ENCODE measurements at regions not wholly inside any gene's neighbourhood (a gene's known extent, or its start where the extent isn't known, plus 50 kb on each side); places are given as distances from the start of the nearest gene placed in this dataset.
"Not testable (repeated sequence)": the region's sequence is repeated elsewhere in the genome, so short reads cannot be mapped to it uniquely, and the experiment has no call there.

DNA sequence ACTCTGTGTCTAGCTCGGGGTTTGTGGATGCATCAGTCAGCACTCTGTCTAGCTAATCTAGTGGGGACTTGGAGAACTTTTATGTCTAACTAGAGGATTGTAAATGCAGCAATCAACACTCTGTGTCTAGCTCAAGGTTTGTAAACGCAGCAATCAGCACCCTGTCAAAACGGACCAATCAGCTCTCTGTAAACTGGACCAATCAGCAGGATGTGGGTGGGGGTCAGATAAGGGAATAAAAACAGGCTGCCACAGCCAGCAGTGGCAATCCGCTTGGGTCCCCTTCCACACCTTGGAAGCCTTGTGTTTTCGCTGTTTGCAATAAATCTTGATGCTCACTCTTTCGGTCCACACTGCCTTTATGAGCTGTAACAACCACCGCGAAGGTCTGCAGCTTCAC lies 920.7 kb upstream of the FOXG1 start:
- Histone ChIP-seq H3K27ac (ENCODE audit: low read depth) (no peak overlapping the region), H3K4me1 (ENCODE audit: insufficient read depth) (no peaks in the 10 kb centered on the region), H3K4me3 (ENCODE audit: low read depth, low read length) (no peak overlapping the region), H3K36me3 (ENCODE audit: insufficient read depth) (no peaks in the 10 kb centered on the region)
- no peak for DNase-seq (ENCODE audit: extremely low spot score)
- 74% methylated on average over 8 of the region's 8 CpGs for WGBS

- not testable (repeated sequence) for H3K4me1 ChIP-seq (ENCODE audit: insufficient read depth); H3K27ac ChIP-seq (ENCODE audit: low read depth); DNase-seq (ENCODE audit: extremely low spot score); H3K4me3 ChIP-seq (ENCODE audit: low read depth, low read length); H3K36me3 ChIP-seq (ENCODE audit: insufficient read depth)
- WGBS: 94% methylated on average over 1 of the region's 1 CpG
These were observed 919.1 kb upstream of the FOXG1 start for GRCh38 chr14:27847480-27847879.

GRCh38 chr14:27849193-27849592 lies 917.4 kb upstream of the FOXG1 start:
- not testable (repeated sequence) for H3K36me3 ChIP-seq (ENCODE audit: insufficient read depth); H3K27ac ChIP-seq (ENCODE audit: low read depth); H3K4me1 ChIP-seq (ENCODE audit: insufficient read depth); DNase-seq (ENCODE audit: extremely low spot score); H3K4me3 ChIP-seq (ENCODE audit: low read depth, low read length)

GRCh38 chr14:27862684-27863083 lies 903.9 kb upstream of the FOXG1 start:
- no peak for DNase-seq (ENCODE audit: extremely low spot score)
- H3K27ac ChIP-seq (ENCODE audit: low read depth): no peak overlapping the region
- no peaks in the 10 kb centered on the region for H3K36me3 ChIP-seq (ENCODE audit: insufficient read depth)

GRCh38 chr14:27863166-27863565 lies 903.4 kb upstream of the FOXG1 start:
- Histone ChIP-seq H3K4me1 (ENCODE audit: insufficient read depth) (no peaks in the 10 kb centered on the region), H3K27ac (ENCODE audit: low read depth) (no peak overlapping the region), H3K4me3 (ENCODE audit: low read depth, low read length) (no peak overlapping the region), H3K36me3 (ENCODE audit: insufficient read depth) (no peaks in the 10 kb centered on the region)
- WGBS: 79% methylated on average over 8 of the region's 8 CpGs
- no peak for DNase-seq (ENCODE audit: extremely low spot score)

More at GRCh38 chr14:27862684-27863083, 903.9 kb upstream of the FOXG1 start:
- 74% methylated on average over 2 of the region's 2 CpGs for WGBS
- H3K4me3 ChIP-seq (ENCODE audit: low read depth, low read length): no peak overlapping the region
- no peaks in the 10 kb centered on the region for H3K4me1 ChIP-seq (ENCODE audit: insufficient read depth)

- Histone ChIP-seq H3K4me3 (ENCODE audit: low read depth, low read length) (no peak overlapping the region), H3K27ac (ENCODE audit: low read depth) (no peak overlapping the region), H3K36me3 (ENCODE audit: insufficient read depth) (no peaks in the 10 kb centered on the region), H3K4me1 (ENCODE audit: insufficient read depth) (no peaks in the 10 kb centered on the region)
- DNase-seq (ENCODE audit: extremely low spot score): no peak
These were observed 885.5 kb upstream of the FOXG1 start for GRCh38 chr14:27881063-27881462.

- Histone ChIP-seq H3K27ac (ENCODE audit: low read depth) (no peak overlapping the region), H3K4me1 (ENCODE audit: insufficient read depth) (no peaks in the 10 kb centered on the region), H3K36me3 (ENCODE audit: insufficient read depth) (no peaks in the 10 kb centered on the region), H3K4me3 (ENCODE audit: low read depth, low read length) (no peak overlapping the region)
- WGBS: 56% methylated on average over 4 of the region's 4 CpGs
- DNase-seq (ENCODE audit: extremely low spot score): no peak
These were observed 884.9 kb upstream of the FOXG1 start for GRCh38 chr14:27881646-27882045.

- no peak for DNase-seq (ENCODE audit: extremely low spot score)
- Histone ChIP-seq H3K4me1 (ENCODE audit: insufficient read depth) (no peaks in the 10 kb centered on the region), H3K36me3 (ENCODE audit: insufficient read depth) (no peaks in the 10 kb centered on the region), H3K27ac (ENCODE audit: low read depth) (no peak overlapping the region), H3K4me3 (ENCODE audit: low read depth, low read length) (no peak overlapping the region)
- 78% methylated on average over 1 of the region's 1 CpG for whole genome bisulfite sequencing
These were observed 880.3 kb upstream of the FOXG1 start for GRCh38 chr14:27886256-27886655.

DNA sequence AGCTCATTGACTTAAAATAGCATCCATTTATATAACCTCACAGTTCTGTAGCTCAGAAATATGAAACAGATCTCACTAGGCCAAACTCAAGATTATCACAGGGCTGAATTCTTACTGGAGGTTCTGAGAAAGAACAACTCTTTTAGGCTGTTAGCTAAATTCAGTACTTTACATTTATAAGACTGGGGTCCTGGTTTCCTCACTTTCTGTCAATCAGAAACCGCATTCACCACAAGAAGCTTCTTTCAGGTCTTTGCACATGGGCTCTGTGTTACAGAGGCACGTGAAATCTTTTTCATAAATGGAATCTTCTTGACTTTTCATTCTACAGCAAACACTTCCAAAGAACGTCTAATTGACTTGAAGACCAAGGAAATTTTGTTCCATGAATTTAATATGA lies 876.3 kb upstream of the FOXG1 start:
- Histone ChIP-seq H3K4me1 (ENCODE audit: insufficient read depth) (no peaks in the 10 kb centered on the region), H3K4me3 (ENCODE audit: low read depth, low read length) (no peak overlapping the region), H3K27ac (ENCODE audit: low read depth) (no peak overlapping the region), H3K36me3 (ENCODE audit: insufficient read depth) (no peaks in the 10 kb centered on the region)
- WGBS: 77% methylated on average over 3 of the region's 3 CpGs
- no peak for DNase-seq (ENCODE audit: extremely low spot score)

- not testable (repeated sequence) for H3K4me1 ChIP-seq (ENCODE audit: insufficient read depth); H3K27ac ChIP-seq (ENCODE audit: low read depth); DNase-seq (ENCODE audit: extremely low spot score); H3K4me3 ChIP-seq (ENCODE audit: low read depth, low read length); H3K36me3 ChIP-seq (ENCODE audit: insufficient read depth)
- 75% methylated on average over 1 of the region's 1 CpG for WGBS
These were observed 858.1 kb upstream of the FOXG1 start for GRCh38 chr14:27908484-27908883.

GRCh38 chr14:27916326-27916725 lies 850.3 kb upstream of the FOXG1 start:
- H3K4me1 ChIP-seq (ENCODE audit: insufficient read depth): no peaks in the 10 kb centered on the region
- no peak overlapping the region for H3K4me3 ChIP-seq (ENCODE audit: low read depth, low read length)
- H3K36me3 ChIP-seq (ENCODE audit: insufficient read depth): no peaks in the 10 kb centered on the region
- DNase-seq (ENCODE audit: extremely low spot score): no peak
- WGBS: 34% methylated on average over 3 of the region's 3 CpGs
- no peak overlapping the region for H3K27ac ChIP-seq (ENCODE audit: low read depth)

DNA sequence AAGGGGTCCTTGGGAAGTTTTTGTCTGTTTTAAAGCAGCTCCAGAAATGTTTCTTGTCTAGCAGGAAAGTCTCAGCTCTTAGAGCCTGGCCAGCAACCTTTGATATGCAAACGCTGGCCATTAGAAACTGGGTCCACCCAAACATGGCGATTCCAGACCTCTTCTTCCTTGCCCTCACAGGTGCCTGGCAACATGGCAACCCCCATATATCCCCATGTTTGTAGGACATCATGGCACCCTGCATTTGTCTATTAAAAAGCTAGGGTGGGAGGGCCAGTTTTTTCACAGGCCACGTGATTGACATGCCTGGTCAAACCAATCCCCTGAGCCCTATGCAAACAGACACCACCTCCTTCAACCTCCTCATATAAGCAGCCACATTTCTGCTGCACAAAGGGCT lies 848.7 kb upstream of the FOXG1 start:
- Histone ChIP-seq H3K4me1 (ENCODE audit: insufficient read depth) (no peaks in the 10 kb centered on the region), H3K4me3 (ENCODE audit: low read depth, low read length) (no peak overlapping the region), H3K36me3 (ENCODE audit: insufficient read depth) (no peaks in the 10 kb centered on the region), H3K27ac (ENCODE audit: low read depth) (no peak overlapping the region)
- WGBS: 84% methylated on average over 3 of the region's 3 CpGs
- DNase-seq (ENCODE audit: extremely low spot score): no peak

DNA sequence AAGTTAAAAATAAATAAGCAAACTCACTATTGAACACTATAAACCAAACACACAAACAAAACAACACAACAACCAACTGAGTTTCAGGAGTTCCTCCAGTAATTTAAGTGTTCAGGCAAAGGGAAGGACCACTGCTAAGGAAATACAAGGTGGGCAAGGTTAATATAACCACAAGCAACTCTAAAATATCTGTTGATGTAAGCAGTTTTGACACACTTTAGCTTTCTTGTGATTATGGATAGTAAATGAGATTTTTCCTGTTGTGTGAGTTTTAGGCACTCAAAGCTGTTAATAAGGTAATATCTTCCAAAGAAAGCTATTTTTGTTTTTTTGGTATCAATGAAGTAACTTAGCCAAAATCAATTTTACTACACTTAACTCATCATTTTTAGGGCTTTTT lies 839.1 kb upstream of the FOXG1 start:
- Histone ChIP-seq H3K27ac (ENCODE audit: low read depth) (no peak overlapping the region), H3K4me3 (ENCODE audit: low read depth, low read length) (no peak overlapping the region), H3K36me3 (ENCODE audit: insufficient read depth) (no peaks in the 10 kb centered on the region), H3K4me1 (ENCODE audit: insufficient read depth) (no peaks in the 10 kb centered on the region)
- DNase-seq (ENCODE audit: extremely low spot score): no peak

GRCh38 chr14:27929797-27930347 lies 836.7 kb upstream of the FOXG1 start:
- Histone ChIP-seq H3K36me3 (ENCODE audit: insufficient read depth) (no peaks in the 10 kb centered on the region), H3K4me3 (ENCODE audit: low read depth, low read length) (no peak overlapping the region), H3K27ac (ENCODE audit: low read depth) (no peak overlapping the region), H3K4me1 (ENCODE audit: insufficient read depth) (no peaks in the 10 kb centered on the region)
- WGBS: 70% methylated on average over 1 of the region's 1 CpG
- no peak for DNase-seq (ENCODE audit: extremely low spot score)

DNA sequence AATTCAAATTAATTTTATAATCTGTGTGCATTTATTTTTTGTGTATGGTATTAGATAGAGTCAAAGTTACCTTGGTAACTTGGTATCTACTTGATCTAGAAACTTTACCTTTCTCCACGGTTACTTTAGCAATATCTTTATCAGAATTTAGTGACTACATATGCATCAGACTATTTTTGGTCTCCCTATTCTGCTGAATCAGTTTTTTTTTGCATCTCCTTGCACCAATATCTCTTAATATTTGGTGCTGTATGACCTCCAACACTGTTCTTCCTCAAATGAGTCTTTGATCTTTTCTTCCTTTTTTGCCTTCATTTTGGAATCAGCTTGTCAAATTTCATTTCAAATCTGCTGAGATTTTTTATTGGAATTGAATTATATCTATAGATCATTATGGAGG lies 828.2 kb upstream of the FOXG1 start:
- WGBS: 64% methylated on average over 1 of the region's 1 CpG
- Histone ChIP-seq H3K4me1 (ENCODE audit: insufficient read depth) (no peaks in the 10 kb centered on the region), H3K4me3 (ENCODE audit: low read depth, low read length) (no peak overlapping the region), H3K36me3 (ENCODE audit: insufficient read depth) (no peaks in the 10 kb centered on the region), H3K27ac (ENCODE audit: low read depth) (no peak overlapping the region)
- DNase-seq (ENCODE audit: extremely low spot score): no peak

All from urinary bladder (tissue), 3 donors.